ENCODE measurements at regions not wholly inside any gene's neighbourhood (a gene's known extent, or its start where the extent isn't known, plus 50 kb on each side); places are given as distances from the start of the nearest gene placed in this dataset.

DNA sequence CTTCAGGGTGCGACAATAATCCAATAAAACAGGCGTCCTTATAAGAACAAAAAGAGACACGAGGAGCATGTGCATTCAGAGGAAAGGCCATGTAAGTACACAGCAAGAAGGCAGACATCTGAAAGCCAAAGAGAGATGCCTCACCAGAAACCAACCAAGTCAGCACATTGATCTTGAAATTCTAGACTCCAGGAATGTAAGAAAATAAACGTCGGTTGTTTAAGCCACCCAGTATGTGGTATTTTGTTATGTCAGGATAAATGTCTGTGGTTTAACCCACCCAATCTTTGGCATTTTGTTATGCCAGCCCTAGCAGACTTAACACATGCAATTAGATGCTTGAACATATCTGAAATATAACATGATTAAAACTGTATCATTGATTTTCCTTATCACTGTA lies 452.0 kb downstream of the SLITRK6 start:
- intact Hi-C loops (cut with DNase I; ENCODE audit: low total_unique reads), result no loop called here
- H3K4me1 ChIP-seq, result no peaks in the 10 kb centered on the region
- no peaks in the 10 kb centered on the region for H3K27me3 ChIP-seq
- H3K27ac ChIP-seq, result no peak overlapping the region
- no peaks in the 10 kb centered on the region for H3K9me3 ChIP-seq
- H3K36me3 ChIP-seq, result no peaks in the 10 kb centered on the region
- no peak for DNase-seq (ENCODE audit: low spot score in 2 of 2)
- no peak overlapping the region for H3K4me3 ChIP-seq
- TF ChIP-seq, protein P1, sequence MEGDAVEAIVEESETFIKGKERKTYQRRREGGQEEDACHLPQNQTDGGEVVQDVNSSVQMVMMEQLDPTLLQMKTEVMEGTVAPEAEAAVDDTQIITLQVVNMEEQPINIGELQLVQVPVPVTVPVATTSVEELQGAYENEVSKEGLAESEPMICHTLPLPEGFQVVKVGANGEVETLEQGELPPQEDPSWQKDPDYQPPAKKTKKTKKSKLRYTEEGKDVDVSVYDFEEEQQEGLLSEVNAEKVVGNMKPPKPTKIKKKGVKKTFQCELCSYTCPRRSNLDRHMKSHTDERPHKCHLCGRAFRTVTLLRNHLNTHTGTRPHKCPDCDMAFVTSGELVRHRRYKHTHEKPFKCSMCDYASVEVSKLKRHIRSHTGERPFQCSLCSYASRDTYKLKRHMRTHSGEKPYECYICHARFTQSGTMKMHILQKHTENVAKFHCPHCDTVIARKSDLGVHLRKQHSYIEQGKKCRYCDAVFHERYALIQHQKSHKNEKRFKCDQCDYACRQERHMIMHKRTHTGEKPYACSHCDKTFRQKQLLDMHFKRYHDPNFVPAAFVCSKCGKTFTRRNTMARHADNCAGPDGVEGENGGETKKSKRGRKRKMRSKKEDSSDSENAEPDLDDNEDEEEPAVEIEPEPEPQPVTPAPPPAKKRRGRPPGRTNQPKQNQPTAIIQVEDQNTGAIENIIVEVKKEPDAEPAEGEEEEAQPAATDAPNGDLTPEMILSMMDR (IDR thresholded peaks at IDR 0.05), result no peak
- no peak for TF ChIP-seq POLR2AphosphoS5 (IDR thresholded peaks at IDR 0.05)
- TF ChIP-seq POLR2A (IDR thresholded peaks at IDR 0.05), result no peak

- TF ChIP-seq POLR2AphosphoS5 (IDR thresholded peaks at IDR 0.05) (no peak), POLR2A (IDR thresholded peaks at IDR 0.05) (no peak)
- no peaks in the 10 kb centered on the region for H3K4me1 ChIP-seq
- intact Hi-C loops (cut with DNase I; ENCODE audit: low total_unique reads), result no loop called here
- no peaks in the 10 kb centered on the region for H3K27me3 ChIP-seq
- peaks cover 0 to 5% of the 10 kb centered on the region in 2 donors for H3K9me3 ChIP-seq
- no peaks in the 10 kb centered on the region for H3K36me3 ChIP-seq
- no peak overlapping the region for H3K4me3 ChIP-seq
- DNase-seq (ENCODE audit: low spot score in 2 of 2), result no peak
- H3K27ac ChIP-seq, result no peak overlapping the region
These were observed 465.0 kb downstream of the SLITRK6 start for GRCh38 chr13:85334187-85334586.

- H3K4me1 ChIP-seq, result no peaks in the 10 kb centered on the region
- H3K4me3 ChIP-seq, result no peak overlapping the region
- intact Hi-C loops (cut with DNase I; ENCODE audit: low total_unique reads), result no loop called here
- H3K27ac ChIP-seq, result no peak overlapping the region
- H3K36me3 ChIP-seq, result no peaks in the 10 kb centered on the region
- H3K27me3 ChIP-seq, result no peaks in the 10 kb centered on the region
- DNase-seq (ENCODE audit: low spot score in 2 of 2), result no peak
- TF ChIP-seq, protein P1 (IDR thresholded peaks at IDR 0.05), result no peak
- TF ChIP-seq POLR2AphosphoS5 (IDR thresholded peaks at IDR 0.05) (no peak), POLR2A (IDR thresholded peaks at IDR 0.05) (no peak)
- no peaks in the 10 kb centered on the region for H3K9me3 ChIP-seq
These were observed 465.7 kb downstream of the SLITRK6 start for GRCh38 chr13:85333506-85334020.

DNA sequence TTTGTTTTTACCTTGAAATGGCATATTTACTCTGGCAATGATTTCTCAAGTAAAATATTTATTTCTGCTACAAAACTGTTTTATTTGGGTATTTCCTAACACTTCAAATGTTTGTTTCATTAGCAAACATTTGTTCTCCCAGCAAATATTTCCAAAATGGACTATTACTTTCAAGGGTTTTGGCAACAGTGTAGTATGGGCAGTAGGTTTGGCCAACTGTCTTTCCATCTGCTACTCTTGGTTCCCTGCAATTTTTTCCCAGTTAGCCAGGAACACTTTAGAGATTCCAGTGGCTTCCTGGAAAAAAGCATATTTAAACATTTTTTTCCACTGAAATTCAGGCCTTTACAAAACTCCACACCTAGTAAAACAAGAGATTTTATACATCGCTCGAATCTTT lies 466.6 kb downstream of the SLITRK6 start:
- no peaks in the 10 kb centered on the region for H3K27me3 ChIP-seq
- TF ChIP-seq, protein P1 (IDR thresholded peaks at IDR 0.05), result no peak
- TF ChIP-seq POLR2AphosphoS5 (IDR thresholded peaks at IDR 0.05) (no peak), POLR2A (IDR thresholded peaks at IDR 0.05) (no peak)
- no peaks in the 10 kb centered on the region for H3K36me3 ChIP-seq
- intact Hi-C loops (cut with DNase I; ENCODE audit: low total_unique reads), result no loop called here
- H3K27ac ChIP-seq, result no peak overlapping the region
- H3K9me3 ChIP-seq, result no peaks in the 10 kb centered on the region
- no peaks in the 10 kb centered on the region for H3K4me1 ChIP-seq
- H3K4me3 ChIP-seq, result no peak overlapping the region
- DNase-seq (ENCODE audit: low spot score in 2 of 2), result no peak

DNA sequence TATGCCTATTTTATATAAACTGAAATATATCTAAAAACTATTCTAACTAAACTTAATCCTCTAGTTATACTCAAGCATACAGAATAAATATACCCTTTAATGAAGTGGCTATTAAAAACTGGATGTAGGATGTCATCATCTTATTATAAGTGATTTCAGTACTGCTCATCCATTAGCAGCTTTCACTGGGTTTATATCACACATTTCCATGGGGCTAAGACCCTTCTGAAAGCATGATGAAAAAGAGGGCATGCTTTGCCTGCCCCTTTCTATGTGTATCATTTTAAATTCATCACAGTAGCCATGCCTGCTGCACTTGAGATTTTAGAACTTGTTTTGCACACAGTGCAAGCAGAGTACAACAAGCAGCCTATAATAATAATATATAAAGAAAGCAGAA lies 477.5 kb downstream of the SLITRK6 start:
- DNase-seq (ENCODE audit: low spot score in 2 of 2), result no peak
- no peaks in the 10 kb centered on the region for H3K27me3 ChIP-seq
- H3K4me3 ChIP-seq, result no peak overlapping the region
- no peaks in the 10 kb centered on the region for H3K9me3 ChIP-seq
- TF ChIP-seq, protein P1 (IDR thresholded peaks at IDR 0.05), result no peak
- no peak for TF ChIP-seq POLR2AphosphoS5 (IDR thresholded peaks at IDR 0.05)
- TF ChIP-seq POLR2A (IDR thresholded peaks at IDR 0.05), result no peak
- H3K36me3 ChIP-seq, result no peaks in the 10 kb centered on the region
- no peak overlapping the region for H3K27ac ChIP-seq
- intact Hi-C loops (cut with DNase I; ENCODE audit: low total_unique reads), result no loop called here
- no peaks in the 10 kb centered on the region for H3K4me1 ChIP-seq

GRCh38 chr13:85317781-85318180 lies 481.4 kb downstream of the SLITRK6 start:
- Histone ChIP-seq H3K36me3 (no peaks in the 10 kb centered on the region), H3K4me1 (no peaks in the 10 kb centered on the region), H3K27me3 (no peaks in the 10 kb centered on the region), H3K4me3 (no peak overlapping the region), H3K27ac (no peak overlapping the region), H3K9me3 (no peaks in the 10 kb centered on the region)
- DNase-seq (ENCODE audit: low spot score in 2 of 2), result no peak
- TF ChIP-seq POLR2AphosphoS5 (IDR thresholded peaks at IDR 0.05), result no peak
- TF ChIP-seq, protein P1 (IDR thresholded peaks at IDR 0.05), result no peak
- no peak for TF ChIP-seq POLR2A (IDR thresholded peaks at IDR 0.05)
- intact Hi-C loops (cut with DNase I; ENCODE audit: low total_unique reads), result no loop called here

Data from breast epithelium (tissue), 4 donors.